Heart left ventricle (tissue), 16 donors: ENCODE measurements at regions not wholly inside any gene's neighbourhood (a gene's known extent, or its start where the extent isn't known, plus 50 kb on each side); places are given as distances from the start of the nearest gene placed in this dataset.
A peak's percentile ranks its signal among the peaks of the same experiment; 100 is the strongest.

Experiments
- ATAC-seq, 4 donors: fragments of 200-7000 bp; cut with Tn5 transposase; one replicate each; pipeline ENCODE4 v1.9.1; 2020 to 2022; ENCODE audit warnings: moderate library complexity in 4 of 4, mild to moderate bottlenecking in 3 of 4, moderate number of reproducible peaks in 1 of 4
- DNase-seq, 5 donors: peaks; one replicate each; pipeline ENCODE4 v3.0.0-alpha.2; 2020
- H3K27ac ChIP-seq, 12 donors: fragments of 200-600 bp; sonication (generic) in 4 of 12; one replicate each; pipeline versions ENCODE4 v1.5.0 to v1.8.0; 2016 to 2022; ENCODE audit warnings: mild to moderate bottlenecking in 2 of 12
- H3K27me3 ChIP-seq, 9 donors: fragments of 200-600 bp; sonication (generic) in 2 of 9; one replicate each; pipeline versions ENCODE4 v1.5.1 to v1.8.0; 2016 to 2022; ENCODE audit warnings: mild to moderate bottlenecking in 3 of 9
- H3K36me3 ChIP-seq, 9 donors: fragments of 200-600 bp; sonication (generic) in 2 of 9; one replicate each; pipeline versions ENCODE4 v1.5.0 to v1.8.0; 2018 to 2022; ENCODE audit warnings: mild to moderate bottlenecking in 2 of 9
- H3K4me1 ChIP-seq, 12 donors: fragments of 200-600 bp; sonication (generic) in 4 of 12; one replicate each; pipeline versions ENCODE4 v1.5.0 to v1.8.0; 2016 to 2022; ENCODE audit warnings: mild to moderate bottlenecking in 3 of 12
- H3K4me3 ChIP-seq, 12 donors: fragments of 200-600 bp; sonication (generic) in 4 of 12; one replicate each; pipeline versions ENCODE4 v1.5.0 to v1.8.0; 2017 to 2022; ENCODE audit warnings: mild to moderate bottlenecking in 9 of 12, moderate library complexity in 4 of 12
- H3K9me3 ChIP-seq, 12 donors: fragments of 200-600 bp; sonication (generic) in 4 of 12; one replicate each; pipeline versions ENCODE4 v1.5.0 to v1.8.0; 2016 to 2022; ENCODE audit warnings: mild to moderate bottlenecking in 1 of 12
- POLR2A ChIP-seq, 2 donors: fragments of 450-650 bp; IDR thresholded peaks; one replicate each; pipeline ENCODE4 v1.6.1; 2017; ENCODE audit warnings: antibody characterized with exemption in 2 of 2, mild to moderate bottlenecking in 2 of 2, moderate library complexity in 2 of 2
- WGBS, 4 donors: extraction: QIAGEN DNeasy Blood & Tissue Kit in 2 of 4; methylation state at CpG; one replicate each; pipeline versions ENCODE4 v1.1.5 to v1.1.7; 2013 to 2018; 5-methylcytosine and 5-hydroxymethylcytosine counted together
- intact Hi-C, 10 donors: fragments of 100-400 bp; cut with DNase I; formaldehyde crosslinking; loops; one replicate each; pipeline versions ENCODE4 v1.11.1 to v1.14.2; 2022
- TF ChIP-seq, protein P1 (sequence below), 12 donors: fragments of 200-600 bp; sonication (generic) in 4 of 12; IDR thresholded peaks; one replicate each; pipeline versions ENCODE4 v1.5.0 to v1.8.0; 2018 to 2022; ENCODE audit warnings: antibody characterized with exemption in 12 of 12, mild to moderate bottlenecking in 5 of 12
- donor health status: ischemic (EF 13 %, LVEDD 7.1; RV severe dilation, severe dysfunction).
- donor health status: healthy with polysubstance abuse.
- donor health status: DM: no; HTN: yes; CAD: no.
- donor health status: DM: no; HTN: no; CAD: no.
- donor health status: ischemic (EF 25% LVEDD 6.9; RV normal size, moderate dysfunction).
- donor health status: ischemic (EF 25% LVEDD 5.7; RV mildly dilated, moderate dysfunction).
- donor health status: healthy.
- donor health status: DM: yes; HTN: yes; CAD: no.
- donor health status: ischemic (EF 35%, LVEDD 5.7; RV mildly dilated, moderate dysfunction).
- donor health status: nonischemic (EF 11% LVEDD 7.7; RV severe dilation, severe dysfunction).
- donor health status: DM: yes; HTN: yes; CAD: no.
- donor health status: PGD.
- donor health status: ischemic (EF 29% LVEDD 5.4; RV normal size, mild dysfunction).
- donor health status: nonischemic (EF 23%, LVEDD 6.1; RV moderate dilation, normal function).

DNA sequence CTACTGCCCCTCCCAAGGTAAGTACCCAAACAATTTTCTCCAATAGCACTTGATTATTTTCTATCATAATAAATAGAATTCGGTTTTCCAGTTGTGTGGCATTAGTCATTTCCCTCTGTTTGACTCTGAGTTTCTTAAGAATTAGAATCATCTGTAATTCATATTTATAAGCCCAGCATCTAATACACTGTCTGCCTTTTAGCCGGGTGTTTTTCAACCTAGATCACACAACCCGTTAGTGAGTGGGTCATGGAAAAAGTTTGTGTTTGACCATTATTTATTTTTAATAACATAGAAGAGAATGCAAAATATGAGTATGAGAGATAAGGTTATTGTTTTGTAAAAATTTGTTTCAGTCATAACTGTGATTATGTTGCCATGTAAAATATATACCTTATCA, 701.6 kb downstream of the RFPL4B start:
- H3K4me3 ChIP-seq: no peak overlapping the region
- no peaks in the 10 kb centered on the region for H3K36me3 ChIP-seq
- 84 to 92% (median 88%) methylated on average over 3 of the region's 3 CpGs for WGBS, 4 donors
- no peak overlapping the region for H3K27ac ChIP-seq
- peaks cover 0 to 9% (median 0%) of the 10 kb centered on the region in 12 donors for H3K4me1 ChIP-seq
- TF ChIP-seq, protein P1, sequence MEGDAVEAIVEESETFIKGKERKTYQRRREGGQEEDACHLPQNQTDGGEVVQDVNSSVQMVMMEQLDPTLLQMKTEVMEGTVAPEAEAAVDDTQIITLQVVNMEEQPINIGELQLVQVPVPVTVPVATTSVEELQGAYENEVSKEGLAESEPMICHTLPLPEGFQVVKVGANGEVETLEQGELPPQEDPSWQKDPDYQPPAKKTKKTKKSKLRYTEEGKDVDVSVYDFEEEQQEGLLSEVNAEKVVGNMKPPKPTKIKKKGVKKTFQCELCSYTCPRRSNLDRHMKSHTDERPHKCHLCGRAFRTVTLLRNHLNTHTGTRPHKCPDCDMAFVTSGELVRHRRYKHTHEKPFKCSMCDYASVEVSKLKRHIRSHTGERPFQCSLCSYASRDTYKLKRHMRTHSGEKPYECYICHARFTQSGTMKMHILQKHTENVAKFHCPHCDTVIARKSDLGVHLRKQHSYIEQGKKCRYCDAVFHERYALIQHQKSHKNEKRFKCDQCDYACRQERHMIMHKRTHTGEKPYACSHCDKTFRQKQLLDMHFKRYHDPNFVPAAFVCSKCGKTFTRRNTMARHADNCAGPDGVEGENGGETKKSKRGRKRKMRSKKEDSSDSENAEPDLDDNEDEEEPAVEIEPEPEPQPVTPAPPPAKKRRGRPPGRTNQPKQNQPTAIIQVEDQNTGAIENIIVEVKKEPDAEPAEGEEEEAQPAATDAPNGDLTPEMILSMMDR (IDR thresholded peaks at IDR 0.05): no peak
- no peak for TF ChIP-seq POLR2A (IDR thresholded peaks at IDR 0.05)
- H3K9me3 ChIP-seq: no peaks in the 10 kb centered on the region
- ATAC-seq: no peak
- intact Hi-C loops: no loop called here
- no peak for DNase-seq
- no peaks in the 10 kb centered on the region for H3K27me3 ChIP-seq

DNA sequence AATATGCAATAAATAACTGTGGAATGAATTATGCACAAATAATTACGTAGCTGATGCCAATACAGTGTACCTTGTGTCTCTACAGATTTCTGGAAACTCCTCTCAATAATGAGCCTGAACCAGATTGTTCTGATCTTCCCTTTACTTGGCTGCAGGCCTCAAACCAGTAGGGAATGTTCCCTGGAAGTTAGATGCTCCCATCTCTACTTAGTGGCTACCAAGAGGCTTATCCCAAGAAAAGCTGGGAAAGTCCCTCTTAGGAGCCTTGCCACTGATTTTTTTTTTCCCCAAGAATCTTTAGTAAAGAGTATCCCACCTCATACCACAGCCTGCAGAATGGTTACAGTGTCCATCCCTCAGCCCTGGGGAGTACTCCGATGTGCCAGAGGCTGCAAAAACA, 702.1 kb downstream of the RFPL4B start:
- intact Hi-C loops: no loop called here
- Histone ChIP-seq H3K9me3 (no peaks in the 10 kb centered on the region), H3K4me1 (peaks cover 0 to 9% (median 0%) of the 10 kb centered on the region in 12 donors), H3K27me3 (no peaks in the 10 kb centered on the region), H3K27ac (no peak overlapping the region), H3K36me3 (no peaks in the 10 kb centered on the region), H3K4me3 (no peak overlapping the region)
- DNase-seq: no peak
- ATAC-seq: peak in 1 of 4 donors; percentile 48
- WGBS, 4 donors: 81 to 87% (median 84%) methylated on average over 2 of the region's 2 CpGs
- TF ChIP-seq, protein P1 (IDR thresholded peaks at IDR 0.05): no peak
- no peak for TF ChIP-seq POLR2A (IDR thresholded peaks at IDR 0.05)

DNA sequence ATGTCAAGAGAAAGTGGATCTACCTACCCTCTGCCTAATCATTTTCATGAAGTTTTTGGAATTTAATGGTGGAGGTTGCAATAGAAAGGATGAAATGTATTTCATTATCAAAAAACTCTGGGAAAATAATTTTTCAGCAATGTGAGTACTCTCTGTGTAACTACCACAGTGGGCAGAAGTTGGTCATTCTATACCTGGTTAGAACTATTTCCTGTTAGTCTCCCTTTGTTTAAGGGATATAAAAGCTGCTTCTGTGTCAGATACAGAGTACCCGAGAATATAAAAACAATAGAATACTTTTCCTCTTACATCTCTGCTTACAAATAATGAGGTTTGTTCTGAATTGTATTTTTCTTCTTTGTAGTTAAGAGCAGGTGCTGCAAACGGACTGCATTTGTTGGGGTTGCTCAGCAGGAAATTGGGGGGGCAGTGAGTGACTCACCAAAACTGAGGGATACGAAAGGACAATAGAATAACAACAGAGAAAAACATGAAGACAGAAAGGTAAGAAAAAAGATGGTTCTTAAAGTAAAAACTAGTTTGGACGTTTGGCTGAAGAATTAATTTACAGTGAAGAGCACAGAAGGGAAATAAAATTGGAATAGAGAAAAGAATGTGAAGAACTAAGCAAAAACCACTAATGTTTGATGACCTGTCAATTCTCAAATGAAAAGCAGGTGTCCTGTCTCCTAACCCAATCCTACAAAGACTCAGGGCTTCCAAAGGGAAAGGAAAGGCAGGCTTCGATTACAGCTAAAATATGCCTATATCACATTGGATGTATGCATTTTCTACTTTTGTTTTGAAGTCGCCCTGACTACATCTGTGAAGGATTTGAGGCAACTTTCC, 703.1 kb downstream of the RFPL4B start:
- 58 to 64% (median 61%) methylated on average over 6 of the region's 6 CpGs for WGBS, 4 donors
- TF ChIP-seq POLR2A (IDR thresholded peaks at IDR 0.05): no peak
- TF ChIP-seq, protein P1 (IDR thresholded peaks at IDR 0.05): no peak
- intact Hi-C loops: no loop called here
- no peak for ATAC-seq
- DNase-seq: no peak
- Histone ChIP-seq H3K9me3 (no peaks in the 10 kb centered on the region), H3K4me1 (peaks cover 0 to 9% (median 0%) of the 10 kb centered on the region in 12 donors), H3K27ac (no peak overlapping the region), H3K36me3 (no peaks in the 10 kb centered on the region), H3K27me3 (no peaks in the 10 kb centered on the region), H3K4me3 (no peak overlapping the region)

DNA sequence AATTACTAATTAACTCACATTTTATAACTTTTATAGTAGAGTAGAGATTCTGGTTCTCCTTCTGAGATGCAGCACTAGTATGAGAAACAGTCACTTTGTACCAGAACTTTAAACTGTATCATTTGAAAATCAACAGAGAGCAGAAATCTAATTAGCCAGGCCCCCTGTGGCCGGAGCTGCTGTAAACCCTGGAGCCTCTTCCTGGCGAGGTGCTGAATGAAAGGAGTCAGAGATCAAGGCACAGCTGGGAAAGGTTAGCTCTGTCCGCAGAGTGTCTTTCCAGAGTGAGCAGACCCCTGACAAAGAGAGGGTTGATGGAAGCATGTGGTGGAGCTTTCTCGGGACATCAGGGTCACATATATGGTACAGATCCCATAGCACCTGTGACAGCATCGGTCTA, 703.8 kb downstream of the RFPL4B start:
- TF ChIP-seq, protein P1 (IDR thresholded peaks at IDR 0.05): no peak
- TF ChIP-seq POLR2A (IDR thresholded peaks at IDR 0.05): no peak
- Histone ChIP-seq H3K9me3 (peaks cover 0 to 6% (median 0%) of the 10 kb centered on the region in 12 donors), H3K27ac (no peak overlapping the region), H3K4me3 (no peak overlapping the region), H3K4me1 (peaks cover 0 to 9% (median 0%) of the 10 kb centered on the region in 12 donors), H3K27me3 (no peaks in the 10 kb centered on the region), H3K36me3 (no peaks in the 10 kb centered on the region)
- ATAC-seq (no peak), DNase-seq (no peak)
- intact Hi-C loops: no loop called here
- WGBS, 4 donors: 67 to 78% (median 74%) methylated on average over 5 of the region's 5 CpGs
